AG04449 (cell line): ENCODE measurements at regions not wholly inside any gene's neighbourhood (a gene's known extent, or its start where the extent isn't known, plus 50 kb on each side); places are given as distances from the start of the nearest gene placed in this dataset.

Source experiments
- CTCF ChIA-PET: fragments of 350-600 bp; formaldehyde crosslinking; extraction: SDS; loops from one replicate; lab custom pipeline; 2021; ENCODE audit warnings: antibody characterized with exemption; lab: Yijun Ruan, JAX
- POLR2A ChIA-PET: fragments of 400-600, 350-600 bp; formaldehyde crosslinking; extraction: SDS; loops from one replicate; lab custom pipeline; 2020; ENCODE audit warnings: antibody characterized with exemption, inconsistent platforms; lab: Yijun Ruan, JAX
- DNase-seq: peaks from one replicate; pipeline ENCODE4 v3.0.0-alpha.2; 2010; ENCODE audit warnings: low read depth, low spot score
- H3K4me3 ChIP-seq: 2 replicates; pipeline ENCODE4 v1.5.1; 2011; ENCODE audit warnings: low read depth, mild to moderate bottlenecking, control low read depth, low read length
- TF ChIP-seq, protein P1 (sequence below): IDR thresholded peaks from one replicate; pipeline ENCODE4 v1.5.1; 2011; ENCODE audit warnings: mild to moderate bottlenecking, moderate library complexity, low read length, control low read depth, inconsistent platforms; ENCODE audit not compliant: insufficient read depth; ENCODE audit errors: missing control alignments

DNA sequence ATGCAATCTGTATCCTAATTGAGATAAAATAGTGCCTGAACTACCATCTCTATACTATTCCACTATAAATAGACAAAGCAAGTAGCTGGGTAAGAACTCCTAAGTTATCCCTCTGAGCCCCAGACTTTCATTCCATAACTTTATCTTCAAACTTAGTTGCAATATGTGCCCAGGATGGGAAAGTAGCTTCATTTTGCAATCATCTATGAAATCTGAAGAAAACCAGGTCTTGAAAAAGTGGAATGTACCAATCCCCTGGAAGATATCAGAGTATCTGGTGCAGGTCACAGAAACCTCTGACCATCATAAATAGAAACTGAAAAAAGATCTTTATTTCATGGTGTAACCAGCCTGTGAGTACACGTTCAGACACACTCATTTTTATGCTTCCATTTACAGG lies 78.1 kb upstream of the TMEM178A start:
- TF ChIP-seq, protein P1, sequence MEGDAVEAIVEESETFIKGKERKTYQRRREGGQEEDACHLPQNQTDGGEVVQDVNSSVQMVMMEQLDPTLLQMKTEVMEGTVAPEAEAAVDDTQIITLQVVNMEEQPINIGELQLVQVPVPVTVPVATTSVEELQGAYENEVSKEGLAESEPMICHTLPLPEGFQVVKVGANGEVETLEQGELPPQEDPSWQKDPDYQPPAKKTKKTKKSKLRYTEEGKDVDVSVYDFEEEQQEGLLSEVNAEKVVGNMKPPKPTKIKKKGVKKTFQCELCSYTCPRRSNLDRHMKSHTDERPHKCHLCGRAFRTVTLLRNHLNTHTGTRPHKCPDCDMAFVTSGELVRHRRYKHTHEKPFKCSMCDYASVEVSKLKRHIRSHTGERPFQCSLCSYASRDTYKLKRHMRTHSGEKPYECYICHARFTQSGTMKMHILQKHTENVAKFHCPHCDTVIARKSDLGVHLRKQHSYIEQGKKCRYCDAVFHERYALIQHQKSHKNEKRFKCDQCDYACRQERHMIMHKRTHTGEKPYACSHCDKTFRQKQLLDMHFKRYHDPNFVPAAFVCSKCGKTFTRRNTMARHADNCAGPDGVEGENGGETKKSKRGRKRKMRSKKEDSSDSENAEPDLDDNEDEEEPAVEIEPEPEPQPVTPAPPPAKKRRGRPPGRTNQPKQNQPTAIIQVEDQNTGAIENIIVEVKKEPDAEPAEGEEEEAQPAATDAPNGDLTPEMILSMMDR: no peak
- CTCF ChIA-PET: interaction anchor here (1.5 kb wide), 1 partner anchor 109 kb away, joined by 3 read pairs; no protein-coding TSS in a partner anchor
- no peak overlapping the region for H3K4me3 ChIP-seq
- POLR2A ChIA-PET: no interaction called here
- DNase-seq: no peak

GRCh38 chr2:39593439-39594393 lies 72.0 kb upstream of the TMEM178A start:
- peak; percentile 37 for DNase-seq
- no peak overlapping the region for H3K4me3 ChIP-seq
- ChIA-PET CTCF (interaction anchor here (0.7 to 5.6 kb wide), 34 partner anchors 10 to 770 kb away, joined by 3 to 84 read pairs (median 4); no protein-coding TSS in a partner anchor), POLR2A (interaction anchor here (0.9 kb wide), 1 partner anchor 13 kb away, joined by 3 read pairs; no protein-coding TSS in a partner anchor)
- TF ChIP-seq, protein P1: peak; percentile 79

GRCh38 chr2:39595116-39595515 lies 70.6 kb upstream of the TMEM178A start:
- no peak overlapping the region for H3K4me3 ChIP-seq
- TF ChIP-seq, protein P1: no peak
- CTCF ChIA-PET: interaction anchor here (1.6 to 5.6 kb wide), 2 partner anchors 24 to 103 kb away, joined by 4 to 84 read pairs; no protein-coding TSS in a partner anchor
- DNase-seq: no peak
- POLR2A ChIA-PET: no interaction called here

GRCh38 chr2:39597314-39597713 lies 68.4 kb upstream of the TMEM178A start:
- no peak overlapping the region for H3K4me3 ChIP-seq
- DNase-seq: no peak
- CTCF ChIA-PET: interaction anchor here (0.6 to 1.1 kb wide), 2 partner anchors 98 to 133 kb away, joined by 3 to 5 read pairs; no protein-coding TSS in a partner anchor
- TF ChIP-seq, protein P1: no peak
- POLR2A ChIA-PET: no interaction called here

GRCh38 chr2:39602616-39603015 lies 63.1 kb upstream of the TMEM178A start:
- CTCF ChIA-PET: interaction anchor here (3.7 kb wide), 1 partner anchor 9 kb away, joined by 24 read pairs; no protein-coding TSS in a partner anchor
- POLR2A ChIA-PET: no interaction called here
- DNase-seq: no peak
- TF ChIP-seq, protein P1: no peak
- no peak overlapping the region for H3K4me3 ChIP-seq

- ChIA-PET POLR2A (no interaction called here), CTCF (interaction anchor here (3.7 kb wide), 1 partner anchor 10 kb away, joined by 24 read pairs; no protein-coding TSS in a partner anchor)
- DNase-seq: no peak
- H3K4me3 ChIP-seq: no peak overlapping the region
- TF ChIP-seq, protein P1: no peak
Measured at GRCh38 chr2:39603436-39603835, 62.3 kb upstream of the TMEM178A start.
